ENCODE measurements at regions not wholly inside any gene's neighbourhood (a gene's known extent, or its start where the extent isn't known, plus 50 kb on each side); places are given as distances from the start of the nearest gene placed in this dataset.

DNA sequence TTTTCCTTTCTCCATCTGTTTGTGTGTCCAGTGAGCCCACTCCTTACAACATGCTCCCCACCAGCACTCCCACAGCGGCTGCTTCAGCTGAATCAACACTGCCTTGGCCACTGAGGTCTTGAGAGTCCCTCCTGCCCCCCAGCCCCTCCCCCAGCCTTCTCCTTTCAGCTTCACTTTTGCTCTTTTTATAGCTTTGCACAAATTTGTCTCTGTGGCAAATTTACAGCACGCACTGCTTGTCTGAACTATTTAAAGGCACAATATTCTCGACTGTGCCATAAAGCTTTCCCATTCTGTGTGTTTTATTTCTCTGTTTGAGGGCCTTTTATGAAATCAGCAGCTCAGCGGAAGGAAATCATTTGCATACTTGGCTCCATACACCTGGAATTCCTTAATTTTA lies 579.3 kb downstream of the TOX3 start:
- TF ChIP-seq, protein P1, sequence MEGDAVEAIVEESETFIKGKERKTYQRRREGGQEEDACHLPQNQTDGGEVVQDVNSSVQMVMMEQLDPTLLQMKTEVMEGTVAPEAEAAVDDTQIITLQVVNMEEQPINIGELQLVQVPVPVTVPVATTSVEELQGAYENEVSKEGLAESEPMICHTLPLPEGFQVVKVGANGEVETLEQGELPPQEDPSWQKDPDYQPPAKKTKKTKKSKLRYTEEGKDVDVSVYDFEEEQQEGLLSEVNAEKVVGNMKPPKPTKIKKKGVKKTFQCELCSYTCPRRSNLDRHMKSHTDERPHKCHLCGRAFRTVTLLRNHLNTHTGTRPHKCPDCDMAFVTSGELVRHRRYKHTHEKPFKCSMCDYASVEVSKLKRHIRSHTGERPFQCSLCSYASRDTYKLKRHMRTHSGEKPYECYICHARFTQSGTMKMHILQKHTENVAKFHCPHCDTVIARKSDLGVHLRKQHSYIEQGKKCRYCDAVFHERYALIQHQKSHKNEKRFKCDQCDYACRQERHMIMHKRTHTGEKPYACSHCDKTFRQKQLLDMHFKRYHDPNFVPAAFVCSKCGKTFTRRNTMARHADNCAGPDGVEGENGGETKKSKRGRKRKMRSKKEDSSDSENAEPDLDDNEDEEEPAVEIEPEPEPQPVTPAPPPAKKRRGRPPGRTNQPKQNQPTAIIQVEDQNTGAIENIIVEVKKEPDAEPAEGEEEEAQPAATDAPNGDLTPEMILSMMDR (IDR thresholded peaks at IDR 0.05; ENCODE audit: low read depth, low read length), result no peak
- no peak for DNase-seq (ENCODE audit: low read depth, low spot score)
- H3K4me3 ChIP-seq (ENCODE audit: low read depth, low read length), result no peak overlapping the region
- CTCF ChIA-PET, result interaction anchor here (1.0 to 2.5 kb wide), 2 partner anchors 15 to 150 kb away, joined by 3 to 9 read pairs; no protein-coding TSS in a partner anchor
- POLR2A ChIA-PET, result no interaction called here
- H3K27ac ChIP-seq (ENCODE audit: low read depth, low read length), result no peak overlapping the region
- H3K27me3 ChIP-seq (ENCODE audit: control insufficient read depth, insufficient read depth, low read length), result no peaks in the 10 kb centered on the region
- no peaks in the 10 kb centered on the region; the same call in 1 of the 2 replicates for H3K9me3 ChIP-seq (ENCODE audit: control insufficient read depth, insufficient read depth, low read length)

GRCh38 chr16:51960931-51961330 lies 586.0 kb downstream of the TOX3 start:
- no peaks in the 10 kb centered on the region for H3K27me3 ChIP-seq (ENCODE audit: control insufficient read depth, insufficient read depth, low read length)
- ChIA-PET CTCF (interaction anchor here (1.1 to 1.2 kb wide), 2 partner anchors 21 to 143 kb away, joined by 3 to 4 read pairs; no protein-coding TSS in a partner anchor), POLR2A (no interaction called here)
- TF ChIP-seq, protein P1 (IDR thresholded peaks at IDR 0.05; ENCODE audit: low read depth, low read length), result no peak
- no peaks in the 10 kb centered on the region for H3K9me3 ChIP-seq (ENCODE audit: control insufficient read depth, insufficient read depth, low read length)
- no peak overlapping the region for H3K4me3 ChIP-seq (ENCODE audit: low read depth, low read length)
- no peak overlapping the region for H3K27ac ChIP-seq (ENCODE audit: low read depth, low read length)
- DNase-seq (ENCODE audit: low read depth, low spot score), result no peak

GRCh38 chr16:51953286-51953985 lies 593.5 kb downstream of the TOX3 start:
- ChIA-PET POLR2A (no interaction called here), CTCF (interaction anchor here (0.7 to 1.3 kb wide), 2 partner anchors 18 to 29 kb away, joined by 3 to 8 read pairs; no protein-coding TSS in a partner anchor)
- DNase-seq (ENCODE audit: low read depth, low spot score), result no peak
- Histone ChIP-seq H3K4me3 (ENCODE audit: low read depth, low read length) (no peak overlapping the region), H3K27me3 (ENCODE audit: control insufficient read depth, insufficient read depth, low read length) (no peaks in the 10 kb centered on the region), H3K27ac (ENCODE audit: low read depth, low read length) (no peak overlapping the region), H3K9me3 (ENCODE audit: control insufficient read depth, insufficient read depth, low read length) (no peaks in the 10 kb centered on the region)
- TF ChIP-seq, protein P1 (IDR thresholded peaks at IDR 0.05; ENCODE audit: low read depth, low read length), result no peak

DNA sequence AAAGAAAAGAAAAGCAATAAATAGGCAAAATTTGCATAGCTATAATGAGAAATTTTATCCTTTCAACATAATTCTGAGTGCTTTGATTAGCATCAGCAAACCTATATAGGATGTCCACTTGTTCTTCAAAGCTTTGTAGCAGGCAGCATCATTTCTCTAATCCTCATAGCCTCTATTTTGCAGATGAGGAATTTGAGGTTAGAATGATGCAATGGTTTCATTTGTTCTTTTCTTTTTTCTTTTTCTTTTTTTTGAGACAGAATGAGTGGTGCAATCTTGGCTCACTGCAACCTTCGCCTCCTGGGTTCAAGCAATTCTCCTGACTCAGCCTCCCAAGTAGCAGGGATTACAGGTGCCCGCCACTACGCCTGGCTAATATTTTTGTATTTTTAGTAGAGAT lies 594.4 kb downstream of the TOX3 start:
- no peak overlapping the region for H3K4me3 ChIP-seq (ENCODE audit: low read depth, low read length)
- H3K27ac ChIP-seq (ENCODE audit: low read depth, low read length), result no peak overlapping the region
- CTCF ChIA-PET, result interaction anchor here (1.3 kb wide), 1 partner anchor 19 kb away, joined by 8 read pairs; no protein-coding TSS in a partner anchor
- no peak for DNase-seq (ENCODE audit: low read depth, low spot score)
- H3K9me3 ChIP-seq (ENCODE audit: control insufficient read depth, insufficient read depth, low read length), result no peaks in the 10 kb centered on the region
- TF ChIP-seq, protein P1 (IDR thresholded peaks at IDR 0.05; ENCODE audit: low read depth, low read length), result no peak
- POLR2A ChIA-PET, result no interaction called here
- no peaks in the 10 kb centered on the region for H3K27me3 ChIP-seq (ENCODE audit: control insufficient read depth, insufficient read depth, low read length)

DNA sequence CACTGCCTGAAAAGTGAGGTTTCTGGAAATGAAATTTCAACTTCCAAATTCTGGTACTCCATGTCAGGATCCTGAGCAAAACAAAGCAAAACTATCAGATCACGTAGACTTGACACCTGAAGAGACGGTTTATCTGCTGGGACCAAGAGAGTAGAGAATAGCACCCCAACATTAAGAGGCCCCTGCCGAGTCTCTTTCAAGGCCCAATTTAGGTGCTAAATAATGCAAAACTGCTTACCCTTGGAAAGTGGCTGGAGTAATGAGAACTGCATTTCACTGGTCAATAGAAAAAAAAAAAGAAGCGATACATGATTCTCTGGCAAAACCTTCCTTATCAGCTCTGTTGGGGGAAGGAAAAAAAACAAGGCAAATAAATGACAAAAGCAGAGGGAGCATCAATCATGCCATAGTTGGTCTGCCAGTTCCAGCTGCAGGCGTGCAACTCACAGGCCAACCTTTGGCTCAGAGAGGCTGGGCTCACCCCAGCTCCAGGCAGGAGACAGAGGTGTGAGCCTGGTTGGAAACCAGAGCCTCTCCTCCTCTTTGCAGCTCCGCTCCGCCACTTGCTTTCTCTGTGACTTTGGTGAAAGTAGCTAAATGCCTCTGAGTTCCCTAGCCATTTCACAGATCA lies 595.2 kb downstream of the TOX3 start:
- POLR2A ChIA-PET, result no interaction called here
- no peaks in the 10 kb centered on the region for H3K9me3 ChIP-seq (ENCODE audit: control insufficient read depth, insufficient read depth, low read length)
- DNase-seq (ENCODE audit: low read depth, low spot score), result no peak
- TF ChIP-seq, protein P1 (IDR thresholded peaks at IDR 0.05; ENCODE audit: low read depth, low read length), result no peak
- no peaks in the 10 kb centered on the region for H3K27me3 ChIP-seq (ENCODE audit: control insufficient read depth, insufficient read depth, low read length)
- no peak overlapping the region for H3K27ac ChIP-seq (ENCODE audit: low read depth, low read length)
- H3K4me3 ChIP-seq (ENCODE audit: low read depth, low read length), result no peak overlapping the region
- CTCF ChIA-PET, result interaction anchor here (0.5 kb wide), 1 partner anchor 800 kb away, joined by 3 read pairs; no protein-coding TSS in a partner anchor
